Trophoblast cell (in vitro differentiated cells and primary cell): ENCODE measurements at regions not wholly inside any gene's neighbourhood (a gene's known extent, or its start where the extent isn't known, plus 50 kb on each side); places are given as distances from the start of the nearest gene placed in this dataset.
A peak's percentile ranks its signal among the peaks of the same experiment; 100 is the strongest.

ENCODE experiments used
- DNase-seq, 2 donors: peaks; one replicate each; pipeline ENCODE4 v3.0.0-alpha.2; 2016
- H2AFZ ChIP-seq: 2 replicates; pipeline ENCODE4 v1.6.1; 2013; ENCODE audit warnings: low read length, moderate library complexity, mild to moderate bottlenecking; ENCODE audit not compliant: insufficient read depth, poor library complexity
- H2AK5ac ChIP-seq: 2 replicates; pipeline ENCODE4 v1.6.1; 2013; ENCODE audit warnings: mild to moderate bottlenecking, low read length
- H2BK120ac ChIP-seq: 2 replicates; pipeline ENCODE4 v1.6.1; 2013; ENCODE audit warnings: low read length, mild to moderate bottlenecking, moderate library complexity; ENCODE audit not compliant: insufficient read depth, poor library complexity
- H2BK12ac ChIP-seq: 2 replicates; pipeline ENCODE4 v1.6.1; 2013; ENCODE audit warnings: mild to moderate bottlenecking, low read length, moderate library complexity
- H2BK5ac ChIP-seq: 2 replicates; pipeline ENCODE4 v1.6.1; 2013; ENCODE audit warnings: low read length, low read depth, moderate library complexity, mild to moderate bottlenecking; ENCODE audit not compliant: poor library complexity
- H3K14ac ChIP-seq: 2 replicates; pipeline ENCODE4 v1.6.1; 2013; ENCODE audit warnings: mild to moderate bottlenecking, low read length
- H3K18ac ChIP-seq: 2 replicates; pipeline ENCODE4 v1.6.1; 2013; ENCODE audit warnings: mild to moderate bottlenecking, low read length
- H3K23ac ChIP-seq: 2 replicates; pipeline ENCODE4 v1.6.1; 2013; ENCODE audit warnings: low read length
- H3K27ac ChIP-seq: 2 replicates; pipeline ENCODE4 v1.5.1; 2013; ENCODE audit warnings: low read depth, mild to moderate bottlenecking, inconsistent platforms, low read length, moderate library complexity
- H3K27me3 ChIP-seq: 2 replicates; pipeline ENCODE4 v1.6.1; 2013; ENCODE audit warnings: inconsistent platforms, mild to moderate bottlenecking, low read length, moderate library complexity; ENCODE audit not compliant: insufficient read depth
- H3K36me3 ChIP-seq, 2 experiments: 1 replicate in 1 of 2; 2 replicates in 1 of 2; pipeline ENCODE4 v1.6.1; 2013; ENCODE audit warnings: low read length in 2 of 2, mild to moderate bottlenecking in 2 of 2, moderate library complexity in 1 of 2; ENCODE audit not compliant: insufficient read depth in 2 of 2, control insufficient read depth in 1 of 2
- H3K4ac ChIP-seq: 2 replicates; pipeline ENCODE4 v1.6.1; 2013; ENCODE audit warnings: low read depth, mild to moderate bottlenecking, low read length, moderate library complexity
- H3K4me1 ChIP-seq, 2 experiments: 1 replicate in 1 of 2; 2 replicates in 1 of 2; pipeline ENCODE4 v1.6.1; 2013; ENCODE audit warnings: low read length in 2 of 2, mild to moderate bottlenecking in 2 of 2, moderate library complexity in 1 of 2; ENCODE audit not compliant: insufficient read depth in 2 of 2, control insufficient read depth in 1 of 2
- H3K4me2 ChIP-seq: 2 replicates; pipeline ENCODE4 v1.6.1; 2013; ENCODE audit warnings: inconsistent platforms, mild to moderate bottlenecking, low read length, moderate library complexity
- H3K4me3 ChIP-seq: 2 replicates; pipeline ENCODE4 v1.5.1; 2013; ENCODE audit warnings: mild to moderate bottlenecking, low read depth, low read length, inconsistent platforms
- H3K79me1 ChIP-seq: one replicate; pipeline ENCODE4 v1.6.1; 2013; ENCODE audit warnings: low read length
- H3K79me2 ChIP-seq: 2 replicates; pipeline ENCODE4 v1.6.1; 2013; ENCODE audit warnings: low read length, mild to moderate bottlenecking; ENCODE audit not compliant: control insufficient read depth, insufficient read depth, poor library complexity
- H3K9ac ChIP-seq: 2 replicates; pipeline ENCODE4 v1.6.1; 2013; ENCODE audit warnings: mild to moderate bottlenecking, low read length
- H3K9me3 ChIP-seq: 2 replicates; pipeline ENCODE4 v1.6.1; 2013; ENCODE audit warnings: low read depth, mild to moderate bottlenecking, control low read depth, inconsistent platforms, low read length; ENCODE audit not compliant: insufficient read depth
- H4K12ac ChIP-seq: 2 replicates; pipeline ENCODE4 v1.6.1; 2013; ENCODE audit warnings: low read depth, mild to moderate bottlenecking, low read length, moderate library complexity
- H4K8ac ChIP-seq: 2 replicates; pipeline ENCODE4 v1.6.1; 2013; ENCODE audit warnings: low read depth, mild to moderate bottlenecking, low read length, moderate library complexity
- H4K91ac ChIP-seq: one replicate; pipeline ENCODE4 v1.6.1; 2013; ENCODE audit warnings: low read depth, mild to moderate bottlenecking, low read length, moderate library complexity
- WGBS: extraction: QIAGEN DNeasy Blood & Tissue Kit; methylation state at CpG from one replicate; pipeline ENCODE4 v1.1.7; 2013; ENCODE audit warnings: missing lambda C conversion rate; ENCODE audit not compliant: insufficient read length, insufficient coverage; ENCODE audit errors: extremely low coverage; 5-methylcytosine and 5-hydroxymethylcytosine counted together

GRCh38 chr5:135706893-135707292, 127.6 kb upstream of the SLC25A48 start:
- H3K9ac ChIP-seq, result no peak overlapping the region

GRCh38 chr5:135706474-135706873, 127.7 kb upstream of the CXCL14 start:
- Histone ChIP-seq H3K9me3 (no peaks in the 10 kb centered on the region), H3K27me3 (no peaks in the 10 kb centered on the region), H3K27ac (no peak overlapping the region), H3K23ac (no peak overlapping the region), H2AK5ac (no peak overlapping the region), H3K18ac (no peak overlapping the region), H2AFZ (no peak overlapping the region), H2BK5ac (no peak overlapping the region), H4K8ac (no peak overlapping the region), H3K36me3 (no peaks in the 10 kb centered on the region), H3K79me1 (peaks cover 14% of the 10 kb centered on the region), H4K12ac (no peak overlapping the region), H3K4me1 (peaks cover 9 to 23% of the 10 kb centered on the region in 2 experiments), H3K4me3 (no peak overlapping the region), H3K4me2 (no peak overlapping the region), H3K9ac (no peak overlapping the region), H2BK120ac (no peak overlapping the region), H3K4ac (no peak overlapping the region), H3K14ac (no peak overlapping the region), H2BK12ac (no peak overlapping the region), H4K91ac (no peak overlapping the region), H3K79me2 (no peaks in the 10 kb centered on the region)
- WGBS, result no CpG with 5 or more reads among the region's 8 CpGs
- DNase-seq, result no peak

More at GRCh38 chr5:135706893-135707292, 127.6 kb upstream of the SLC25A48 start:
- Histone ChIP-seq H3K27me3 (no peaks in the 10 kb centered on the region), H2BK120ac (no peak overlapping the region), H2BK5ac (no peak overlapping the region), H3K4ac (no peak overlapping the region), H4K8ac (no peak overlapping the region), H3K79me2 (no peaks in the 10 kb centered on the region), H4K12ac (no peak overlapping the region), H2AK5ac (no peak overlapping the region), H2BK12ac (peak overlapping the region; percentile 13), H3K4me3 (no peak overlapping the region), H3K9me3 (no peaks in the 10 kb centered on the region), H3K4me2 (no peak overlapping the region), H3K14ac (no peak overlapping the region), H3K4me1 (peaks cover 9 to 25% of the 10 kb centered on the region in 2 experiments), H3K23ac (no peak overlapping the region), H2AFZ (no peak overlapping the region), H3K18ac (no peak overlapping the region), H3K27ac (no peak overlapping the region), H4K91ac (no peak overlapping the region), H3K36me3 (no peaks in the 10 kb centered on the region), H3K79me1 (peaks cover 14% of the 10 kb centered on the region)
- WGBS, result no CpG with 5 or more reads among the region's 4 CpGs
- DNase-seq, result no peak

GRCh38 chr5:135705941-135706466, 127.2 kb upstream of the CXCL14 start:
- H3K14ac ChIP-seq, result no peak overlapping the region
- no peak overlapping the region for H2AFZ ChIP-seq
- no peak overlapping the region for H4K12ac ChIP-seq
- peak overlapping the region; percentile 34 for H2BK12ac ChIP-seq
- no peak for DNase-seq
- H3K9ac ChIP-seq, result no peak overlapping the region
- no peaks in the 10 kb centered on the region for H3K27me3 ChIP-seq
- no peak overlapping the region for H3K4ac ChIP-seq
- no peak overlapping the region for H3K27ac ChIP-seq
- H4K8ac ChIP-seq, result no peak overlapping the region
- H3K79me2 ChIP-seq, result no peaks in the 10 kb centered on the region
- H3K4me1 ChIP-seq, result peaks cover 9 to 21% of the 10 kb centered on the region in 2 experiments
- H3K4me2 ChIP-seq, result no peak overlapping the region
- no peak overlapping the region for H2BK5ac ChIP-seq
- H3K23ac ChIP-seq, result no peak overlapping the region
- peak overlapping the region; percentile 53 for H4K91ac ChIP-seq
- no CpG with 5 or more reads among the region's 5 CpGs for WGBS
- H2BK120ac ChIP-seq, result peak overlapping the region; percentile 34
- peak overlapping the region; percentile 31 for H2AK5ac ChIP-seq
- H3K18ac ChIP-seq, result no peak overlapping the region
- H3K79me1 ChIP-seq, result peaks cover 13% of the 10 kb centered on the region
- H3K4me3 ChIP-seq, result no peak overlapping the region
- H3K9me3 ChIP-seq, result peaks cover under 1% of the 10 kb centered on the region
- H3K36me3 ChIP-seq, result no peaks in the 10 kb centered on the region

- Histone ChIP-seq H3K9ac (no peak overlapping the region), H2BK120ac (no peak overlapping the region), H3K4me2 (no peak overlapping the region), H3K79me1 (peaks cover 13% of the 10 kb centered on the region), H3K23ac (no peak overlapping the region), H3K4me3 (no peak overlapping the region), H4K12ac (no peak overlapping the region), H3K27ac (no peak overlapping the region), H2BK5ac (no peak overlapping the region), H3K9me3 (peaks cover 1% of the 10 kb centered on the region), H2BK12ac (no peak overlapping the region), H3K36me3 (no peaks in the 10 kb centered on the region), H2AFZ (no peak overlapping the region), H4K91ac (peak overlapping the region; percentile 1), H3K27me3 (no peaks in the 10 kb centered on the region), H3K79me2 (no peaks in the 10 kb centered on the region), H3K4ac (no peak overlapping the region), H4K8ac (no peak overlapping the region), H3K14ac (no peak overlapping the region), H3K18ac (no peak overlapping the region), H2AK5ac (no peak overlapping the region), H3K4me1 (peaks cover 9 to 19% of the 10 kb centered on the region in 2 experiments)
- WGBS, result no CpG with 5 or more reads among the region's 5 CpGs
- no peak for DNase-seq
Measured at GRCh38 chr5:135705141-135705631, 126.4 kb upstream of the CXCL14 start.
